ENCODE measurements at regions not wholly inside any gene's neighbourhood (a gene's known extent, or its start where the extent isn't known, plus 50 kb on each side); places are given as distances from the start of the nearest gene placed in this dataset.
"Not testable (repeated sequence)": the region's sequence is repeated elsewhere in the genome, so short reads cannot be mapped to it uniquely, and the experiment has no call there.

DNA sequence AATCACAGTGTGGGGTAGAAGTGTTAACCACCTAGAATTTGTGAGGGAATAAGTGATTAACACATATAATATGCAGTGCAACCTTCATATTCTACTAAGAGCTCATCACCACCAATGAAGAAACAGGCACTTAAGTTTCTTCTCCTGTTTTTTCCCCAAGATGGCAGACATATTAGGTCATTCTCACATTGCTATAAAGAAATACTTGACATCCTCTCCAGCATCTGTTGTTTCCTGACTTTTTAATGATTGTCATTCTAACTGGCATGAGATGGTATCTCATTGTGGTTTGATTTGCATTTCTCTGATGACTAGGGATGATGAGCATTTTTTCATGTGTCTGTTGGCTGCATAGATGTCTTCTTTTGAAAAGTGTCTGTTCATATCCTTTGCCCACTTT is 301.5 kb upstream of the CLEC14A start:
- DNase-seq = not testable (repeated sequence)

DNA sequence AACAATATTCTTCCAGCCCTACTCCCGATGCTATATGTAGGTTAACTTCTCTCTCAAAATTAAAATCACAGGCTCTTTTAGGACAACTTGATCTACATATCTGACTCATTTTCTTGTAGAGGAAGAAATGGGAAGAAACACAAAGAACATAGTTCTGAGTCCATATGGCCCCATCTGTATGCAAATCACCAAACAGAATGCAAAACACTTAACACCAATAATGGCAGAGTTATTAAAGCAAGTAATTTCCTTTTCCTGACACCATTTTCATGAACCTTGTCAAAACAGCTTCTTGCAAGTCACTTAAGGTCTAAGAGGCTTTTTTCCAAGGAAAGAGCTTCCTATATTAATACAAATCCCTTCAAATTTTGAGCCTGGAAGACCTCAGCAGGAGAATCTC is 300.4 kb upstream of the CLEC14A start:
- DNase-seq = no peak

DNA sequence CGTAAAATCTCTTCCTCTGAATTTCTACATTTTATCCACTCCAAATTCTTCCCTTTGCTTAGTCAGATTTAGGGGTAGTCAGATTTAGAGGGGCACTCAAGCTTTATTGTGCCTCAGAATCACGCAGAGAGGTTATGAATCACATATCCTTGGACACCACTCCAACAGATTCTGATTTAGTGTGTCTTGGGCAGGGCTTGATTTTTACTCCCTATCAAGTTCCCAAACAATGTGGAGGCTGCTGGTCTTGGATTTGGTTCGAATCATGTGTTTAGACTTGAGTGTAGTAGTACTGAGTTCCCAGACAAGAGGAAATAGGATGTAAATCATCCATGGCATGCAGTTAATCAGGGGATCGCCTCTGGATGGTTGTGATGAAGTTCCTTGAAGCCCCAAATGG is 298.1 kb upstream of the CLEC14A start:
- no peak for DNase-seq

DNA sequence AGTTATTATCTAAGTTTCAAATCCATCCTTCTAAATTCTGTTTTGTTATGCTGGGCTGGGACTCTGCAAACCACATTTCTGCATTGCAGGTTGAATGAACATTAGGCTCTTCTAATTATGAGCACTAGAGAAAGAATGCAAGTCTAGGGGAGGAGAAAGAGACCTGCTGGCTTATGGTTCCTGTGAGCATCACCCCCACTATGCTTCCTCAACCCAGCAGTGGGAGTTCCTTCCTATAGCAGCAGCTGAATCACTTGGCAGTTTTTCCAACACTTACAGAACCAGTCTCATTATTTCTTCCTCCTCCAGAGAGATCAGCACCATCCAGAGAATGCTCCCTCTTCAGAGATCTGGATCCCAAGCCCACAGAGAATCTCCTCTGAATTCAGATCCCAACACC is 297.7 kb upstream of the CLEC14A start:
- no peak for DNase-seq

DNA sequence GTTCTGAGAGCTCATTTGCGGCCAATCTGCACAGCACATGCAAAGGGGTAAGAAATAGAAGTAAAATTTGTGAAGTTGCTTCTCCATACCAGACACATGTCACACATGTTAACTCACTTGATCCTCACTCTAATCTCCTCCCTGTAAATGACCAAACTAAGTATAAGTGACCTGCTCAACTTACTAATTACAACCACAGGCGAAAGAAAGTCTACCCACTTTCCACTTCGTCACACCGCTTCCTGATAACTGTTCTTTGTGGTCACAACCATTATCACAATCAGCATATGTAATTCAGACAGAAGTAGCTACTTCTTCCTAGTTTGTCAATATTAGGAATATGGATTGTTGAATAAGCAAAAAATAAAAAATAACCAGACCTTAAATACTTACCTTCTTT is 293.7 kb upstream of the CLEC14A start:
- DNase-seq = no peak

- DNase-seq = no peak
These were observed 292.1 kb upstream of the CLEC14A start for GRCh38 chr14:38547961-38548490.

- no peak for DNase-seq
These were observed 291.1 kb upstream of the CLEC14A start for GRCh38 chr14:38546932-38547551.

- DNase-seq = no peak
These were observed 288.9 kb upstream of the CLEC14A start for GRCh38 chr14:38544776-38545175.

GRCh38 chr14:38543851-38544250 is 288.0 kb upstream of the CLEC14A start:
- DNase-seq = not testable (repeated sequence)

DNA sequence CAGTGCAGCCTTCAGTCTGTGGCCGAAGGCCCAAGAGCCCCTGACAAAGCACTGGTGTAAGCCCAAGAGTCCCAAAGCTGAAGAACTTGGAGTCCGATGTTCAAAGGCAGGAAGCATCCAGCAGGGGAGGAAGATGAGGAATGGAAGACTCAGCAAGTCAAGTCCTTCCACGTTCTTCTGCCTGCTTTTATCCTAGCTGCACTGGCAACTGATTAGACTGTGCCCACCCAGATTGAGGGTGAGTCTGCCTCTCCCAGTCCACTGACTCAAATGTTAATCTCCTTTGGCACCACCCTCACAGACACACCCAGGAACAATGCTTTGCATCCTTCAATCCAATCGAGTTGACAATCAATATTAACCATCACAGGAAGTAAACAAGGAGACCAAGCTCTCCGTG is 282.2 kb upstream of the CLEC14A start:
- DNase-seq = not testable (repeated sequence)

- DNase-seq = no peak
These were observed 280.6 kb upstream of the CLEC14A start for GRCh38 chr14:38536376-38537038.

DNA sequence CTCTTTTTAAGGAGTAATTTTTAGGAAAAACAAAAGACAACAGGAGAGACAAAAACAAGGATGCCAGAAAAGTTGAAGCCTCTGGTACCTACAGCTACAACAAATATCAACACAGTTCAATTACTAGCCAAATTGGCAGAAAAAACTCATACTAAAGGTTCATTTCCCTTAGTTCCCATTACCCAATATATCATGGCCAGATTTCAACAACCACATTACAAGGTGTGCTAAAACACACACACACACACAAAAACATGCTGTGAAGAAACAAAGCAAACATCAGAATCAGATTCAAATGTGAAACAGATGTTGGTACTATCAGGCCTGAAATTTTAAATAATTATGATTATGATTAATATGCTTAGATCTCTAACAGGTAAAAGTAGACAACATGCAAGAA is 272.7 kb upstream of the CLEC14A start:
- DNase-seq = no peak

GRCh38 chr14:38527502-38527878 is 271.6 kb upstream of the CLEC14A start:
- no peak for DNase-seq

GRCh38 chr14:38526826-38527501 is 271.1 kb upstream of the CLEC14A start:
- no peak for DNase-seq

GRCh38 chr14:38524636-38525509 is 269.0 kb upstream of the CLEC14A start:
- DNase-seq = no peak

- DNase-seq = no peak
These were observed 266.8 kb upstream of the CLEC14A start for GRCh38 chr14:38522724-38523123.

DNA sequence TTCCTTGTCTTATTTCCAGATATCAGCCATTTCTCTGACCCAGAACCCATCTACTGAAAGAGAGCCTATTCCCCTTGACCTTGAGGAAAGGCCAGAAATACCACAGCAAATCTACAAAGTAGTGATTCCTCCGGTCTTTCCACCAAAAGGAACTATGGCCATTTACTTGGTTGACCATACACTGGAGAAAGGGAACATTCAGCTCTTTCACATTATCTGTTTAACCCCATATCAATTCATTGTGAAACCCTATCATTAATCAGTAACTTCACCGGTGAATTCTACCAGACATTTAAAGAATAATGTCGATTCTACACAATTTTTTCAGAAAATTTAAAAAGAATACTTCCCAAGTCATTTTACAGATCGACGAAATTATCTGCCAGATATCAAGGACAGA is 265.7 kb upstream of the CLEC14A start:
- no peak for DNase-seq

- DNase-seq = no peak
These were observed 261.5 kb upstream of the CLEC14A start for GRCh38 chr14:38517426-38517825.

DNA sequence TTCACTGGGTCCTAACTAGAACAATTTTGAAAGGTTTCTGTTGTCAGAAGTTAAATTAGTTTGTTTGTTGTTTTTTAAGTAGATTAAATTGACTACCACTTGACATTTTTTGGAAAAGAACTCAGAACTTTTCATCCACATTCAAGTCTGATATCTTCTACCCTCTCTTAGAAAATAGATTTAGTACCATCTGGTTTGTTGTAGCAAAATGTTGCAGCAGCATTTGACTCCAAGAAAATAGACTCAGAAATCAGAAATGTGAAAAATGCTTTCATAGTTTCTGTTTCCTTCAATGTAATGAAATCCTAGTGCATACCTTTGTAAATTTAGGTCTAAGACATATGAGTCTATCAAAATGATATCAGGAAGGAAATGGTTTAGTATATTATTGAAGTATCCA is 256.3 kb upstream of the CLEC14A start:
- DNase-seq = no peak

DNA sequence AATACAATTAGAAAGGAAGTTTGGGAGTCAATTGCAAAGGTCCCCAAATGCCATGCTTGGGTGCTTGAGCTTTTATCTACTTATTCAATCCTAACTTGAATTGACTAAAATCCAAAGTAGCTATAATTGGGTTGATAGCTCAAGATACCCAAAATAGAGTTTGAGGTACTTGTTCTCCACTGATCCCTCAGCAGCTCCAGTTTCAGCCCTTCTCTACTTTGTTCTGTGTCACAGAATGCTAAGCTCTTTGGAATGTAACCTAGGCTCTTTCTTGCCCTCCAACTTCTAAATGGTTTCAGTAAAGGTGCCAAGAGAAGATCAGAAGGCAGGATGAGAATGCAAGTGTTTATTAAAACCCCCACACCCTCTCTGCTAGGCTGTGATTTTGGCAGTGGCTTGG is 251.4 kb upstream of the CLEC14A start:
- DNase-seq = no peak

DNA sequence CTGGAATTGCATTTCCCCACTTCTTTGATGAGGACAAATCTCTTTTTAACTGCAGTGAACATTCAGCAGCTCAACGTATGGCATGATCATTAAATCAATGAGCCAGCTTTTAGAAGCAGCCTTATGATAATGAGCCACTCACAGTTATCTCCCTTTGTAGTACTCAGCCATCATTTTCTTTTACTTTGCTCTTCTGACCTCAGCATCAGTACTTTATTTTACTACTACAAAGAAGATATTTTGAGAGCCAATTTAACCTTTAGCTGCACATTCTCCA is 250.0 kb upstream of the CLEC14A start:
- no peak for DNase-seq

DNA sequence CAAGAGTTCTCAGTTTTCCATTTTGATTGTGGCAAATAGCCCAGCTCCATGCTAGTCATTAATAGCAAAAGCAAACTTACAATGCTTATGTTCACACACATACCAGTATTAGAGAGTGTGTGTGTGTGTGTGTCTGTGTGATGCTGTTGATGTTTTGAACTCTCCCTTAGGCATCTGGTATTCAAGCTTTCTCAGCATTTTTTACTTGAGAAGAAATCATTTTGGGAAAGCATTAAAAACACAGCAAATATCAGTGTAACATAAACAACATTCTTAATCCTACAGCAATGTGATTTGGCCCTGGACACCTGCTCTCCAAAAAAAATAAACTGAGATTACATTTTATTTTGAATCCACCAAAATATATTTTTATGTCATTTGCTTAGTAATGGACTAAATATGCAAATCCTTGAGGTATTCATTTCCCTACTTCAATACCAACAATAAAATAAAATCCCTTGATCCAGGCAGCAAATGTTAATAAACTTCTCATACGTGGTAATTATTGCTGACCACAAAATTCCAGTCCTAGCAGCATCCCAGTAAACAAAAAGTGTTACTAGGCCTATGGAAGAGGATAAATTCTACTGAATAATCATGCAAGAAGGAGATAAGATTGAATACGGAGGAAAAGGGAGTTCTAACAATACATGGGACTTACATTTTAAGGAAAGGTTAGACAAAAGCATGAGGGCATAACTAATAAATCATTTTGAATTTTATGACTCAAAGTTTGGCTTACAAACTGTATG is 249.5 kb upstream of the CLEC14A start:
- no peak for DNase-seq

DNA sequence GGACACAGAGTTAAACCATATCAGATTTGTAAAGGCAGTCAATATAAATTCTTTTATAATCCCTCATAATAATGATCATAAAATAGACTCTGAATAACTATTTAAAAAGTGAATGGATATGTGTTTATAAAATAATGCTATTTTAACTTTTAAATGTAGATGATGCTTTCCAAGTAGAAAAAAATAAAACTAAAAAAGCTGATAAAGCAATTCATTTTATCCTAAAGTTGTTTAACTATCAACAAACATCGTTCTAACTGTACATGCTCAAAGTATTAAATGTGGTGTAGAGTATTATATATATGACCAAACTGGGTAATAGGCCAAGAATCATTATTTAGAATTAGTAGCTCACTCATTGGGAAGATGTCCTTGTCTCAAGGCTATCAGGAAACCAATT is 248.3 kb upstream of the CLEC14A start:
- no peak for DNase-seq

Measured in suppressor macrophage (primary cell).